Cardiac muscle cell (in vitro differentiated cells and primary cell): ENCODE measurements at regions not wholly inside any gene's neighbourhood (a gene's known extent, or its start where the extent isn't known, plus 50 kb on each side); places are given as distances from the start of the nearest gene placed in this dataset.

Source experiments
- DNase-seq, 2 donors: peaks; one replicate each; pipeline versions ENCODE4 v3.0.0 to v3.0.0-alpha.2; 2010 to 2017; ENCODE audit warnings: low read depth in 1 of 2, low spot score in 1 of 2
- H3K27ac ChIP-seq: fragments of 200-600 bp; sonication (generic); 2 replicates; pipeline ENCODE4 v1.5.1; 2016
- H3K27me3 ChIP-seq: fragments of 200-600 bp; sonication (generic); 2 replicates; pipeline ENCODE4 v1.6.0; 2016; ENCODE audit warnings: control low read depth
- H3K36me3 ChIP-seq: fragments of 200-600 bp; sonication (generic); 2 replicates; pipeline ENCODE4 v1.5.1; 2016; ENCODE audit warnings: control low read depth
- H3K4me1 ChIP-seq: fragments of 200-600 bp; sonication (generic); 2 replicates; pipeline ENCODE4 v1.8.1; 2017; ENCODE audit warnings: low read depth, mild to moderate bottlenecking, mixed run types
- H3K4me3 ChIP-seq: fragments of 200-600 bp; sonication (generic); 2 replicates; pipeline ENCODE4 v1.5.1; 2016; ENCODE audit warnings: mild to moderate bottlenecking
- H3K9me3 ChIP-seq: fragments of 200-600 bp; sonication (generic); 2 replicates; pipeline ENCODE4 v1.5.1; 2017; ENCODE audit warnings: low read depth, mild to moderate bottlenecking, control low read depth
- CTCF ChIP-seq: IDR thresholded peaks from 2 replicates; pipeline ENCODE4 v1.5.1; 2012; ENCODE audit warnings: low read depth, mild to moderate bottlenecking, low read length

- Histone ChIP-seq H3K27me3 (no peaks in the 10 kb centered on the region), H3K9me3 (no peaks in the 10 kb centered on the region), H3K27ac (no peak overlapping the region), H3K4me1 (no peaks in the 10 kb centered on the region), H3K36me3 (no peaks in the 10 kb centered on the region), H3K4me3 (no peak overlapping the region)
- no peak for DNase-seq
- no peak for TF ChIP-seq CTCF
Observed at GRCh38 chr18:77597726-77598125, 348.1 kb downstream of the GALR1 start.

DNA sequence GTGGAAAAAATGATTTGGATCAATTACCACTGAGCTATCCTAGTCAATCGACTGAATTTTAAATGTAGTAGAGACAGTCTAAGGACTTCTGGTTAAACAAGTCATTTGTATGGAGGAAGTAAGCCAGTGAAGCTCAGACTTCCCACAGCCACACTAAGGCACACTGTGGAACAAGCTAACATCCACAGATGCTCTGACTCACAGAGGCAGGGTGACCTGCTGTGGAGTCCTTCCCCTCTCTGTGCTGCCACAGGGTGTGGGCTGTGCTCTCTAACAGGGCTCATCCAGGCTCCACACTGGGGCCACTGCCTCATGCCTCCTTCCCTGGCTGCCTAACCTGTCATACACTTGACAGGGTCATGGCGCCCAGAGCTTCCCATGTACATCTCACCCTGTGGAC lies 351.0 kb downstream of the GALR1 start:
- H3K27me3 ChIP-seq: no peaks in the 10 kb centered on the region
- H3K4me3 ChIP-seq: no peak overlapping the region
- TF ChIP-seq CTCF: no peak
- H3K4me1 ChIP-seq: no peaks in the 10 kb centered on the region
- no peak overlapping the region for H3K27ac ChIP-seq
- no peaks in the 10 kb centered on the region for H3K9me3 ChIP-seq
- no peak for DNase-seq
- no peaks in the 10 kb centered on the region for H3K36me3 ChIP-seq

GRCh38 chr18:77601567-77601966 lies 351.9 kb downstream of the GALR1 start:
- Histone ChIP-seq H3K27me3 (no peaks in the 10 kb centered on the region), H3K9me3 (no peaks in the 10 kb centered on the region), H3K4me3 (no peak overlapping the region), H3K27ac (no peak overlapping the region), H3K4me1 (no peaks in the 10 kb centered on the region), H3K36me3 (no peaks in the 10 kb centered on the region)
- no peak for TF ChIP-seq CTCF
- no peak for DNase-seq

DNA sequence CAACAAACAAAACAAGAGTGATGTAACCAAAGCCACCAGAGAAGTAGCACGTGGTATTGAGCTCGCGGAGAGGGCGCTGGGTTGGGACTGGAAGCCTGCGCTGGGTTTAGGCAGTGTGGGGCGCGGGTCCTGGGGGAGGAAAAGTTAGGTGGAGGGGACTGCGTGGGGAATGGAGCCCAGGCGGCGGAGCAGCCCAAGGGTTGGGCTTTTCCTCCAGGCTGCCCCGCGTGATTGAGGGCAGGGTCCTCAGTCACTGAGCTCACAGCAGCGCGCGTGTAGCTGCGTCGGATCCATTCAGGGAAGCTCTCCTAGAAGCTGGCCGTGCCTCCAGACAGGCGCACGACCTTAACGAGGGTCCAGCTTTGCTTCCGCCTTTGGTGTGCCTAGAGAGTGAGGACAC lies 357.4 kb downstream of the GALR1 start:
- Histone ChIP-seq H3K27me3 (no peaks in the 10 kb centered on the region), H3K9me3 (no peaks in the 10 kb centered on the region)
- TF ChIP-seq CTCF: no peak

DNA sequence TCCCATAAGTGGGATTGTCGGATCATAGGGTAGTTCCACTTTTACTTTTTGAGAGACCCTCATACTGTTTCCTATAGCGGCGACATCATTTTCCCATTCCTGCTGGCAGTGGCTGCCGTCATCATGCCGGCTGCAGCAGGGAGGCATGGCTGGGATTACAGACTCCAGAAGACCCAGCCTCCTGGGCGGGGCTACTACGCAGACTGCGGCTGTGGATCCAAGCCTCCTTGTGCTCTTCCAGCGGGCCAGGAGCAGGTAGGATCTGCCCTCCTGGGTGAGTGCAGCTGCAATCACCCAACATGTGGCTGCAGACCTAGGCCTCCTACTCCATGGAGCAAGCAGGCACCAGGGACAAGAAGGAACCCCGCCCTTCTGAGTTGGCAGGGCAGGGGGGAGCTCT lies 359.2 kb downstream of the GALR1 start:
- no peaks in the 10 kb centered on the region for H3K36me3 ChIP-seq
- DNase-seq: no peak
- no peaks in the 10 kb centered on the region for H3K4me1 ChIP-seq
- H3K27ac ChIP-seq: no peak overlapping the region
- no peaks in the 10 kb centered on the region for H3K27me3 ChIP-seq
- no peak overlapping the region for H3K4me3 ChIP-seq
- TF ChIP-seq CTCF: no peak
- H3K9me3 ChIP-seq: no peaks in the 10 kb centered on the region

More for the DNA sequence above, 357.4 kb downstream of the GALR1 start:
- Histone ChIP-seq H3K4me1 (no peaks in the 10 kb centered on the region), H3K4me3 (no peak overlapping the region), H3K27ac (no peak overlapping the region), H3K36me3 (no peaks in the 10 kb centered on the region)
- DNase-seq: no peak

DNA sequence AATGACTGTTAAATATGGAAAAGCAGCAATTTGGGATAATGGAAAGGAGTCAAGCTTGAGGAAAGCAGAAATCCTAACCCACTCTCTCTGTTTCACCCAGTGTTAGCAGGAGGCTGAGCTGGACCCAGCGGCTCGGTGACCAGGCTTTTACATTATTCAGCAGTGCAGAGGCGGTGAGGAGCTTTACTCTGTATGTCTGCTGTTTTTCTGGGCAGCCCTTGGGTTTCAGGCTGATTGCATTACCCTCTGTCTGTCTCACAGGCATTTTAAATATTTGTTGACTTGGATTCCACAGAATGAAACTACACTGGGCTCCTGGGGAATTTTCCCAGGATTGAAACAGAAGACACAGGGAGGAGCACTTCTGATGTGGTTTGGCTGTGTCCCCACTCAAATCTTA lies 368.0 kb downstream of the GALR1 start:
- DNase-seq: no peak
- Histone ChIP-seq H3K9me3 (no peaks in the 10 kb centered on the region), H3K27me3 (no peaks in the 10 kb centered on the region), H3K4me3 (no peak overlapping the region), H3K27ac (no peak overlapping the region), H3K36me3 (no peaks in the 10 kb centered on the region), H3K4me1 (no peaks in the 10 kb centered on the region)
- TF ChIP-seq CTCF: no peak
